Stimulated activated CD8-positive, alpha-beta memory T cell treated with anti-CD3 and anti-CD28 coated beads, Interleukin-12 subunit alpha, Interleukin-12 subunit beta, amount 100 ng/mL, for 24 hours (primary cell): ENCODE measurements at regions not wholly inside any gene's neighbourhood (a gene's known extent, or its start where the extent isn't known, plus 50 kb on each side); places are given as distances from the start of the nearest gene placed in this dataset.

Source experiments
- DNase-seq: peaks from one replicate; pipeline ENCODE4 v3.0.0-alpha.2; 2020; ENCODE audit errors: extremely low read depth

DNA sequence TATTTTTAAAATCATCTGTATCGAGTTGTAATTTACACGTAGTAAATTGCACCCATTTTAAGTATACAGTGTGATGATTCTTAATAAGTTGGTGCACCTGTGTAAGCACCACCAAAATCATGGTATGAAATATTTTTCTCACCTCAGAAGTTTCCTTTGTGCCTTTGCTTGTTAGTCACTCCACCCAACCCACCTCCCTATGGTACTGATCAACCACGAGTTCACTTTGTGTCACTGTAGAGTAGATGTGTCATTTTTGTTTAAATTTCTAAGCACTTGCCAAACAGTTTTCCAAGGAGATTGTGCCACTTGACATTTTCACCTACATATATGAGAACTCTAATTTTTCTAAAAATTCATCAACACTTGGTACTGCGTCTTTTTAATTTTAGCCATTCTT, 806.5 kb downstream of the TLR4 start:
- DNase-seq = no peak

DNA sequence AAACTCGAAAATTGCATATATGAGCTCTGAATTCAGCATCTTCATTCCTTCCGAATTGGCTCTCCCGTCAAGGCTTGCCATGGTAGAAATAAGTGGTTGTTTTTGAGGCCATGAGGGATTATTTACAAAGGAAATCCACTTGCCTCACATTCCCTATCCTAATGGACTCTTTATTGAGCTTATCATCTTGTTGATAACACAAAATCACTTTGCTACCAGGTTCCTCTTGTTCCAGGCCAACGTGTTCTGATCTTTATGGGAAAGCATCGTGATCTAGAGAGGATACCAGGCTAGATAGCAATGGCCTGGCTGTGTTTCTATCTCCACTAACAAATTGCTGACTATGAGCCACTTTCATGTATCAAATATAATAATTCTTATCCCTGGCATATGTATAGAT, 811.7 kb downstream of the TLR4 start:
- DNase-seq = no peak

DNA sequence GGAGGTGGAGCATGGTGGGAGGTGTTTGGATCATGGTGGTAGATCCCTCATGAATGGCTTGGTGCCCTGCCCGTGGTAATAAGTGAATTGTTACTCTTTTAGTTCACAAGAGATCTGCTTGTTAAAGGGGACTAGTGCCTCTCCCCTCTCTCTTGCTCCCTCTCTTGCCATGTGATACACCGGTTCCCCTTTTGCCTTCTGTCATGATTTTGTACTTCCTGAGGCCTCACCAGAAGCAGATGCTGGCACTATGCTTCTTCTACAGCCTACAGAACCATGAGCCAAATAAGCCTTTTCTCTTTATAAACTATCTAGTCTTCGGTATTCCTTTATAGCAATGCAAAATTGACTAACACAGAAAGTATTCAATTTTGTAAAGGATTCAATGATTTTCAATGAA, 817.1 kb downstream of the TLR4 start:
- DNase-seq = no peak

DNA sequence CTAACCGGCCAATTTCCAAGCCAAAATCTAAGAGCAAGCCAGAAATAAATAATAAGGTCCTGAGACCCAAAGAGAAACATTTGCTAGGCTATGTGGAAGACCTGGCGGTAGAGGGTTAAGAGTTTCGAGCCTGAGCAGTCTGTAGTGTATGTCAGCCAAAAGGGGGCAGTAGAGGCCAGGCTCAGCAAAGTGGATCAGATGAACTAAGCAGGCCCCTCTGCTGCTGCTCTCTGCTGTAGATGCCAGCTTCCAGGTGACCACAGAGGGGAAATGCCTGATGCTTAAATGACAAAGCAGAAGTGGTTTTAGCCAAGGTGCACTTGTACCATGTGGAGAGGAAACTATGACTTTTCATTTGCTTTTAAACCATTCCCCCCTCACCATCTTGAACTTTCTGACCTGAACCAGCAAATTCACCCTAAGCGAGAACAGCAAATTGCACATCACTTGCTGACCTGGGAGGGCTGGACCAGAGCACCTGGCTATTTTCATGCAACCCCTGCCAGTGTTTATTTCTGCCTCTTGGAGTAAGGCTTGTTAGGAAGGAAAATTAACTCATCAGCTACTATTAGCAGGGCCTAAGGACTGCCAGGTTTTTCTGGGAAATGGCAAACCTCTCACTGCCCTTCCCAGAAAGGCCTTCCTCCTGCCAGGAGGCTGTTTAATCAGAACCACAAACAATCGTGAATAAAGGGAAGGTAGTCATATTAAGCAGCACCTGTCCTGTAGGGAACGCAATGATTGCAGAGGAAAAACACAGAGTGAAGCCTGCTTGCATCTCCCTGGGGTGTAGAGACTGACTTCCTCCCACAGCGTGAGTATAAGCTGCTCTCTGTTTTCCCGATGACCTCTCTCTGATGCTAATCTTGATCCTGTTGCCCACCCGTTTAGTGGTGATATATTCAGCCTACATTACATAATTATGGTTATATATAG, 818.2 kb downstream of the TLR4 start:
- DNase-seq = no peak

DNA sequence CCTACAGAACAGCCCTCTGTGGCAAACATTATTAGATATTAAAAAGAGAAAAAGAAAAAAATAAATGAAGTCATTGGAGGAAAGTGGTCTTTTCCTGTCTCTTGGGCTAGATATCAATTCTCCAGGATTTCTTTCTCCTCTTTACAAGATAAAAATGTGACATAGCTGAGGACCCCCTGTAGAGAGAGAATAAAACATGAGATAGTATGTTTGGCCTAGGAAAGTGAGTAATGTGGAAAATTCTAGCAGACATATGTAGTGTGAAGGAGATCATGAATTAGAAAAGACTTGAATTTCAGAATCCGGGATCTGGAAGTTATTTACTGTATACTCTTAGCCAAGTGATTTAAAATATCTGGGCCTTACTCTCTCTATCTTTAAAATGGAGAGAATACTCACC, 823.1 kb downstream of the TLR4 start:
- no peak for DNase-seq

DNA sequence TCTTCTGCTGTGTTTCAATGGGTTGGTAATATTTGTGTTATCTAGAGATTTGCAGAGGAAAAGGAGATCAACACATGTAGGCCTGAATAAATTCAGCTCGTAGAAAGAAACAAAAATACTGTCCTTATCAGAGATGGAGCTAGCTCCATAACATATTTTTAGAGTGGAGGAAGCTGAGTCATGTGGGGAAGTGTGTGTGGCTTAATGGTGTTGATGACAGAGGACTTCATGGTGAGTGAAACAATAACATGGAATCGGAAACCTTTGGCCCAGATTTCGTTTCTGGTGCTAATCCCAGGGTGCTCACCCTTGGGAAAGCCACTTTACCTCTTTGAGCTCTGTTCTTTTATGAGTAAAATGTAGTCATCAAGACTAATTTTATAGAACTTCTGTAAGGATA, 825.0 kb downstream of the TLR4 start:
- no peak for DNase-seq

DNA sequence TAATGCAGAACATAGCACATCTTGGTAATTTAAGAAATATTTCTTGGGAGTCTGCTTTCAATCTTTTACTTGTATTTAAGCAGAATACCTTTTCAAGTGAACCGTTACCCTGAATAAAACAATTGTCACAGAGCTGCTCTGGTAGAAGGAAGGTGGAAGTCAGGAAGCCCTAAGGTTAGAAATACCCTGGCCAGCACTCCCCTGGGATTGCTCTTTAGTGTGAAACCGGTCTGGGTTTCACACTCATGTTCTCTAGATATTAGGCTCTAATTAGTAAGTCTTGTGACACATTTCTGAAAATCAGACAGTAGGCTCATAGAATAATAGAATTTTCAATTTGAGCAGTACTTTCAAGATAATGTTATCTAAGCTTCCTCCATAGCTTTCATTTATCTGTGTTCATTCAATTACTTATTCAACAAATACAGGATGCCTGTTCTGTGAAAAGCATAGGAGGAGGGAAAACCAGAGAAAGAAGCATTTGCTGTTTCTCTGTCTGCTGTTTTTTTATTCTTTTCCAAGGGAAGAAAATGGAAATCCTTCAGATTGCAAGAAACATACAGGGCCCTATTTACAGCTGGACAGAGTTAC, 825.5 kb downstream of the TLR4 start:
- no peak for DNase-seq

DNA sequence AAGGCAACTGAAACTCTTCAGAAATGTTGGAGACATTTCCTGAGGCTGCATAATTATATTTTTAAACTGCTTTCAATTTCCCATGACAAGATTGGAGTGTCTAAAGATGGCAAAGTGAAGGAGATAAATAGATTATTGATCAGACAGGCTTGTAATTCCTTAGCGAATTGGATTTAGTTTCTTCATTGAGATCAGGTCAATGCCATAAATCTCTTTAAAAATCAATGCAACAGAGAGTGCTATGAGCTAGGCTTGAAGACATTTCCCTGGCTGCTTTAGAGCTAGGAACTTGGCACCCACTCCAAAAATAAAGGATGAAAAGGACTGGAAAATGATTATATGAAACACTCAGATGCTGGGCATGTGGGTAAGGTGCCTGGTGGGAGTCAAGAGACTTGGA, 828.4 kb downstream of the TLR4 start:
- no peak for DNase-seq

DNA sequence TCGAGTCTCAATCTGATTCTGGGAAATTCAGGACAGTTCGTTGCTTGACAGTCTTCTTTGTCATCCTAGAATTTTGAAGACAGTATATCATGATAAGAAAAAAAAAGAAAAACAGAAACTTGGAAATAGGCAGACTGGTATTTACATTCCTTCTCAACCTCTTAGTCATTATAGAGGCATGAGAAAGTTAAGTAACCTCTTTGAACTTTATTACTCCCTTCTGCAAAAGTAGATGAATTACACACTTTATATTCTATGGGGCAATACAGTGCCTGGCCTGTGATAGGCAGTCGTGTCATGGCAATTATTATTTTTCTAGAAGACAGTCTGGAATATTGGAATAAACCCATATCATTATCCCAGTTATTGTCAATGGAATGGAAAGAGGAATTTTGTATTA, 828.9 kb downstream of the TLR4 start:
- DNase-seq = no peak

DNA sequence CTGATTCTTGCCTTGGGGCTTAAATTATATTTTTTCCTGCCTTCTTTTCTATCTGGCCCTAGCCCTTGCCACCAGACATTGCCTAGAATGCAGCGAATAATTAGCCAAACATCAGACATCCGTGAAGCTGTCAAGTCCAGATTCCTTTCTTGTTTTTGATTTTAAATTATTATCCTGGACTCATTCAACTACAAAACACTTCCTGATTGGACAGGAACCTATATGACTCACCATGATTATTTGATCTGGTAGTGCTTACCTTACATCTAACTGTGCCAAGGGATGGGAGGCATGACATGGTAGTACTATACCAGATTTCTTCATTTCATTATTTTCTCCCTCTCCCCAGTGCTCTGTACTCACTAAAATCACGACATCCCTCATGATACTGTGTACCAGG, 829.6 kb downstream of the TLR4 start:
- DNase-seq = no peak

DNA sequence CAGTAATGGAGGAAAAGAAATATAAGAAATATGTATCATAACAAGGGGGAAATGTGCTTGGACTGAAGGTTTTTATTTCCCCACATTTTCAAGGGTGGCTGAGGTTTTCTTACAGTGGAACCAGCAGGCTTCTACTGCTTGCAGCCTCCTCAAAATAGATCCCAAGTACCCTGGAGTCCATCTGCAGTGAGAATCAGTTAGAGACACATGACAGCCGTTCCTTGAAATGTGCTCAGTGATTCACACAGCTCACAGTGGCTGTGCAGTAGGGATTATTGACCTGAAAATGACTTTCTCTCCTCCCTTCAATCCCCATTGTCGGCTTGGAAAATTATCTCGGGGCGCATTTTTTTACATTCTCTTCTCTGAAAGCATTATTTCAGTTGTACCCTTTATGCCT, 832.0 kb downstream of the TLR4 start:
- DNase-seq = no peak

DNA sequence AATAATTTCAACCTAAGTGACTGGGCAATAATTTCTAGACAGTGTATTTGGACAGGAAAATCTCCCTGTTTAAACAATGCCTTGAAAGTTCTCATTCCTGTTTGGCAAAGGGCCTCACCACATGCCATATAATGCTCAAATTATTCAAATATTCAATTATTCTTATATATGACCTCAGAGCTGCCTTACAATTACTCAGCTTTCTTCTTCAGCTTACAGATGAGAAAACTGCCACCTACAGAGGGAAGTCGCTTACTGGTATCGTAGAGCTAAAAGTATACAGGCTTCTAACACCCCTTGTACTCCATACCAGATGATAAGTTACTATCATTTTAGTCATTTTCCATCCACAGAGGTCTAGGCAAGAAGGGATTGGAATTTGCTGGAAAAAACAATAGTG, 830.3 kb downstream of the BRINP1 start:
- no peak for DNase-seq

DNA sequence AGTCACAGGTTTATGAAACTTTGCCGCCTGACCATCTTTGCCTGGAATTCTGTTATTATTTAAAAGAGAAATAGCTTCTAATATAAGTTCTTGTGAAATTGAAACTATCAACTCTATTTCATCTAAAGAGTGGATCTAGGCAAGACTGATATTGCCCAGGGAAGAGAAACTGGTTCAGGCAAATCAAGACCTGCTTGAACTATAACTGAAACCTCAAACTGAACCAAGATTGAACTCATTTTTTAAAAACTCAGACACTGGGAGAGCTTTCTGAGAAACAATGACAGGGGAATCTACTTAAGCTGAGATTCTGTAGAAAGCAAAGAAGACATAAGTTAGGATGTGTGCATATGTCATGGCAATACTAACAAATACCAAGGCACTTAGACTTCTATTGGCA, 815.8 kb downstream of the BRINP1 start:
- DNase-seq = no peak

DNA sequence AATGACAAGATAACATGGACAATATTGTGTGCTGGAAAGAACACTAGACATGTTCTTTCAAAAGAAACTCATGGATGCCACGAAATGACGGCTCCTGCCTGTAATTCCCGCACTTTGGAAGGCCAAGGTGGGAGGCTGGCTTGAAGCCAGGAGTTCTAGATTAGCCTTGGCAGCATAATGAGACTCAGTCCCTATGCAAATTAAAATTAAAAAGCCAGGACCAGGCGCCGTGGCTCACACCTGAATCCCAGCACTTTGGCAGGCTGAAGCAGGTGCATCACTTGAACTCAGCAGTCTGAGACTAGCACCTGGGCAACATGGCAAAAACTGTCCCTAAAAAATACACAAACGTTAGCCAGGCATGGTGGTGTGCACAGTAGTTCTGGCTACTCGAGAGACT, 814.2 kb downstream of the BRINP1 start:
- DNase-seq = no peak

DNA sequence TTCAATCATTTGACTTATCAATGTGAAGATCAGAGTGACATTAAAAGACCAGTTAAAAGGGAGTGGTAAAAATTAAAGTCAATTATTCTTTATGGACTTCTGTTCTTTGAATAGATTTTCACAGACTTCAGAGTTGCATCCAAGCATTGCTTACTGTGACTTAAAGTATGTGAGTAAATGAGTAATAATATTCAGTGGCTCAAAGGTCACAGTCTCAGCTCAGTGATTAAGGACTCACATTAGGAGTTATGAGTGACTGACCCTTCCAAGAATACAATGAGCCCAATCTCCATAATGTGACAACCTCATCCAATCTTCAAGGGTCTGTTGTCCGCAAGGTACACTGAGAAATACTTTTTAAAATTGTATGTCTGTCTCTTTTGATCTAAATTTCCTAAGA, 811.2 kb downstream of the BRINP1 start:
- no peak for DNase-seq

DNA sequence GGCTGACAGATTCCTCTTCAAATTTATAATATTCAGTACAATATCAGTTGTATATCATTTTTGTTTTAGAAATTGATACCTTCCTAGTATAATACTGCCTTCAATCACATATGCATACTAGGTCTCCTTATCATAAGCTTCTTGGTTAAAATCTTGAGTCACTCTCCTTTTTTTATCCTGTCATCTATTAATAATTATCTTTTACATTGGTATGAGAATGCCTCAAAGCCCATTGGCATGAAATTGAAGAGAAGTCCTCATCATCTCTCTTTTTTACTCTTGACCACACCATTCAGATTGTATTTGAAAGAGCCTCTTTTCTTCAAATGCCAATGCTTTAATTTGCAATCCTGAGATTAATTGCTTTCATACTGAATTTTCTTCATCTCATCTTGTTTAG, 810.3 kb downstream of the BRINP1 start:
- no peak for DNase-seq

DNA sequence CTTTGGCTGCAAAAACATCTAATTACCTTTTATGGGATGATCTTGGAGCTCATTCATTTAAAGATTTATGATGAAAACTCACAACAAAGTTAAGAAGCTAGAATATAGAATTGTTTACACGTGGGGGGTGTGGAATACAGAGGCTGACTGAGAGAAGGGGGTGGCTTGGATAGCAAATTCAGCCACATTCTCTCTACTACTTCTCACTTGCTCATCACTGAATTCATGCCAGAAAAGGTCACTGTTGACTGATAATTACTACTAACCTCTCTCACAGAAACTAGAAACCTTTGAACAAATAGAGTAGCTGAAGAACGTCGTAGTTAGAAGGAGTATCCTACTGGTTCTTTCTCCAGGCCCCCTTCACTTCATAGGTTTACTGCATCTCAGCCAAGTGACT, 808.2 kb downstream of the BRINP1 start:
- DNase-seq = no peak

DNA sequence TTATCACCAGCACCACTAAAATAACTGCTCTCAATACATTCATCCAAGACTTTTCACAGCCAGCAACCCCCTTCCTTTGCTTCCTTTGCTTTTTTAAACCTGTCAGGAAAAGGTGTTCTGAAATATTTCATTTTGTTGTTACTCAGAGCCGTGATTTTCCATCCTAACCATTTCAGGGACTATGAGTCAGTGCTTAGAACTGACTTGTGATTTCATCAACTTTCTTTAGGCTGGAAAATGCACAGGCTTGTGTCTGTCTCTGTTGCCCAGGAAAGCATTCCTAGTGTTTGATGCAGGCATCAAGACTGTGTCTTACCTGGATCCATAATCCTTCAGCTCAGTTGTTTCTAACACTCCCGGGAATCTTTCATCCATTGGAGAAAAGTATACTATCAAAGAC, 805.6 kb downstream of the BRINP1 start:
- DNase-seq = no peak

DNA sequence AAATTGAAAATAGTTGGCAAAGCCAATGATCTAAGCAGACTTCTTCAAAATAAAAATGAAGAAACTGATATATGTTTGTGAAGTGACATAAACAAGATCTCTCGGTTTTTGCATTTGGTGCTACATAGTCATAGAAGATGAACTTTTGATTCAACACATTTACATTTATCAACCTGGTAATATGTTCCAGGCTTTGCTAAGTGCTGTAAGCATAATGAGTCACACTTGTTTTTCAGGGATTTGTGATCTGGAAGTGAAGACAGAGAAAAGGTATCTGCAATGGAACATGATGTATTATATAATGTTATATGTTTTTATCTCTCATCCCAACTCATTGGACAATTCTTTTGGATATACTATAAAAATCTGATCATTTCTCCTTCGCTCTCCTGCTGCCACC, 801.4 kb downstream of the BRINP1 start:
- DNase-seq = no peak

DNA sequence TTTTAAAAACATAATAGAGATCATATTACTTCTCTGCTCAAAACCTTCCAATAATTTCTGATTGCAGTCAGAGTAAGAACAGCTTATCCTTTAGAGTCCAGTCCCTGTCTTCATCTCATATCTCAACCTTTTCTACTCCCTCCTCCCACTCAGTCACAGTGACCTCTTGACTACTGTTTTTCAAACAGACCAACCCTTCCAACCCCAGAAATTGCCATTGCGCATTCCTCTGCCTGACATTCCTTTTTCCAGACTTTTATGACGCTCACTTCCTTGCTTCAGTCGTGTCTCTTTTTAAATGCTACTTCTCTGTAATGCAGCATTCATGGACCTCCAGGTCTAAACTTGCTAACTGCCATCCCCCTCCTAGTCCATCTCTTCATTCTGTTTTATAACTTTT, 800.5 kb downstream of the BRINP1 start:
- no peak for DNase-seq

DNA sequence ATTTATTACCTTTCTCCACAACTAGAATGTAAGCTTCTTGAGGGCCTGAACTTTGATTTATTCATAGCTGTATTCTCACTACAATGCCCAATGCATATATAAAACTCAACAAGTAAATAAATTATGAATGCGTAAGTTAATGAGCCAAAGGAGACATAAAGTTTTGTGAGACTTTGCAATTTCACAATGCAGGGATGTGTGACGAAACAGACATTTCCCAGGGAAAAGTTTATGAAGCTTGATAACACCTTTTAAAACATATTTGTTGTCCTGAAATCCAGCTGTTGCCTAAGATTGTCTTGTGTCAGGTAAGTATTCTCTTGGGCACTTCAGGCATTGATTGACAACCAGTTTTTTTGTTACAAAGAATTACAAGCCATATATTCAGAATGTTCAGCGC, 800.1 kb downstream of the BRINP1 start:
- no peak for DNase-seq

DNA sequence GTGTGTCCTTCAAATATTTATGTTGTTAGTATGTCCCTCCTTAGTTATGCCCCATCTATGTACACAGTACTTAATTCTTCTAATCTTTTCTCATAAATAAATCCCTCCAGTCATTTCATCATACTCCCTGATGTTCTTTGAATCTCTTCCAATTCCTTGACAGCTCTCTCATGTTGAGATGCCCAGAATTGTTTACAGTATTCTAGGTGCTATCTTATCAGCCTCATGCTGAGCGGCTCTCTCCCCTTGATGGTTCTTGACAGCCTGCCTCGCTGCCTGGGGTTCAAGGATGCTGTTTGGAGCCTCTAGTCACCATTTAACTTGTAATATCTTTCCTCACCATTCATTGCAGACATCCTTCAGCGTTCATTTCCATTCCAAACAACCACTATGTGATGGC, 799.2 kb downstream of the BRINP1 start:
- DNase-seq = no peak

DNA sequence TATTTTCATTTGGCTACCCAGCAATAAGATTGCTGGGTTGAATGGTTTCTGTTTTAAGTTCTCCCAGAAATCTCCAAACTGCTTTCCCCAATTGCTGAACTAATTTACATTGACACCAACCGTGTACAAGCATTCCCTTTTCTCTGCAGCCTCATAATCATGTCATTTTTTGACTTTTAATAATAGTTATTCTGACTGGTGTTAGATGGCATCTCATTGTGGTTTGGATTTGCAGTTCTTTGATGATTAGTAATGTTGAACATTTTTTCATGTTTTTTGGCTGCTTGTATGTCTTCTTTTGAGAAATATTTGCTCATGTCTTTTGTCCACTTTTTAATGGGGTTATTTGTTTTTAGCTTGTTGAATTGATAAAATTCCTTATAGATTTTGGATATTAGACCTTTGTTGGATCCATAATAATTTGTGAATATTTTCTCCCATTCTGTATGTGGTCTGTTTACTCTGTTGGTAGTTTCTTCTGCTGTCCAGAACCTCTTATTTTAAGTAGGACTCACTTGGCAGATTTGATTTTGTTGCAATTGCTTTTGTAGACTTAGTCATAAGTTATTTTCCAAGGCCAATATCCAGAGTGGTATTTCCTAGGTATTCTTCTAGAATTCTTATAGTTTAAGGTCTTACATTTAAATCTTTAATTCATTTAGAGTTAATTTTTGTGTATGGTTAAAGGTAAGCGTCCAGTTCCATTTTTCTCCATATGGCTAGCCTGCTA, 793.7 kb downstream of the BRINP1 start:
- no peak for DNase-seq
